GM18858 (cell line): ENCODE measurements at regions not wholly inside any gene's neighbourhood (a gene's known extent, or its start where the extent isn't known, plus 50 kb on each side); places are given as distances from the start of the nearest gene placed in this dataset.

ENCODE experiments used
- ATAC-seq: cut with Tn5 transposase; IDR thresholded peaks from one replicate; pipeline ENCODE4 v1.9.1; 2021; ENCODE audit not compliant: unreplicated experiment

GRCh38 chr18:78087338-78087737 is 837.7 kb downstream of the GALR1 start:
- ATAC-seq, result no peak

- ATAC-seq, result no peak
These were observed 840.9 kb downstream of the GALR1 start for GRCh38 chr18:78090584-78090983.

DNA sequence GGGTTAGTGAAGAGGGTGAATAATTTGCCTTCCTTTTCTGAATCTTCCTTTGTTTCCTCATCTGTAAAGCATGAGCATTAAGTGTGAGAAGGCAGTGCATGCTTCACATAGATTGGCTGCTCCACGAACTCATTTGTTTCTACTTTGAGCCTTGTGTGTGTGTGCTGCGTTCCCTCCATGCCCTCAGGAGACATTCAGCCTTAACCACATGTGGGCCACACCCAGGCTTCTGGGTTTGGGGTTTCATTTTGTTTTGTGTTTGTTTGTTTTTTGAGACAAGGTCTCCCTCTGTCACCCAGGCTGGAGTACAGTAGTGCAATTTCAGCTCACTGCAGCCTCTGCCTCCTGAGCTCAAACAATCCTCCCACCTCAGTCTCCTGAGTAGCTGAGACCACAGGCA is 843.3 kb downstream of the GALR1 start:
- ATAC-seq, result no peak

GRCh38 chr18:78099979-78100588 is 850.4 kb downstream of the GALR1 start:
- no peak for ATAC-seq

DNA sequence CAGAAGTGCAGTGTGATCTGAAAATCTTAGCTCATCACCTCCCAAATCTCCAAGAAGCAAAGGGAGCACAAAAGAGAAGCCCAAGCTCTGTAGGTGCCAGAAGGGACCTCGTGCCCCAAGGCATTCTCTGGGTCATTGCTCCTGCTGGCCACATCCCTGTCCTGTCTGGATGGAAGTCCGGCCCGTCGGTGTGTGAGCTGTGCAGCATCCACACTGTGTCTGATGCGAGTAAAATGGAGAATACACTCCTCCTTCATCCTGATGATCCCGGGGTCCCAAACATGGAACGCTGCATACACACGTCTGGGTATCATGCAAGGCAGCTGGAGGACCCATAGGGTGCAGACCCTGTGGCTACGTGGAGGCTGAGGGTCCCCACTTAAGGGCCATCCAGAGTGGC is 851.4 kb downstream of the GALR1 start:
- no peak for ATAC-seq

GRCh38 chr18:78102135-78102534 is 852.5 kb downstream of the GALR1 start:
- no peak for ATAC-seq

DNA sequence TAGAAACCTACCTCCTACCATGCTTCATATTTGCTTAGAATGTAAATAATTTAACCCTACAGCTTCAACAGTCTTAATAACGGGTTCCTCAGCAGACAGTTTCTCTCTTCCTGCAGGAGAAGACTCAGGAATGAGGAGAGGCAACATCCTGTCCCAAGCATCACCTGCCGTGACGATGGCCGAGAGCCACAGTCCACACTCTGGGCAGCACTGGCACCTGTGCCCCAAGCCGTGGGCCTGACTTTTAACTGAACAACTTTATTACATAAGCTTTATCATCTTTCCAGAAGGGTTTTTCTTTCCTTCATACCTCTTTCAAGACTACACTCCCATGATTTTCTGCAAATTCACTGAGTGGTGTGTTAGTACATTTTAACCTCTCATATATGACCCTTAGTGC is 856.0 kb downstream of the GALR1 start:
- no peak for ATAC-seq

- no peak for ATAC-seq
These were observed 857.3 kb downstream of the GALR1 start for GRCh38 chr18:78106946-78107345.

DNA sequence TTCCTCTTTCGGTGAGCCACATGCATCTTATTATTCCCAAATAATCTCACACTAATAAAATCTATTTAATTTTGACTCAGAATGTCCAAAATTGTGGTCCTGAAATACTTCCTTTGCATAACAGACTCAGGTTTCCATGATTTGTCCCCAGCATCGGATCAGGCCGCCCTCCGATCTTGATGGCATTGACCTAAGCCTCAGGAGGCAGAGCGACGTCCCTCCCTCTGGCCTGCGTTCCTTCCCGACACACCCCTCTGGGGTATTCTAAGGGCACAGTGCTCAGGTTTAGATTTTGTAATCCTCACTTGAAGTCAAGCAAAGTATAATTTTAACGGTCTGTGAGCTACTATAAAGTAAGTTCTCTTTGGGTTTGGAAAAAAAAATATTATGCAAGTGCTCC is 857.7 kb downstream of the GALR1 start:
- ATAC-seq, result no peak

DNA sequence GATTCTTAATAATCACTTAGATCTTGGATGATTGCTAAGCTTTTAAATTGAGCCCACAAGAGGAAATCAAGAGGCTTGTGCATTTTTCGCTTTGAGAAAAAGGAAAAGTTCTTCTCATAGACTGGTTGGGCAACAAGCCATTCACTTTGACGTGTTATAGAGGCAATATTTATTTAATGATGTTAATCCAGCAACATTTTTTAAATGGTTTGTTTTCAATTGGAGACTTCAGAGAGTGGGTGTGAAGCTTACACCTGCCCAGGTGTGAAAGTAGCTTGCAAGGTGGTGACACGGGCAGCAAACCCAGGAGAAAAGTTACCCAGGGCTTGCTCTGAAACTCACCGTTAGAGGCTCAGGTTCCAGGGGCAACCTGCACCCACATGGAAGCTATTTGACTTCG is 858.9 kb downstream of the GALR1 start:
- ATAC-seq, result no peak

GRCh38 chr18:78113136-78113939 is 863.7 kb downstream of the GALR1 start:
- no peak for ATAC-seq

- ATAC-seq, result no peak
These were observed 864.2 kb downstream of the GALR1 start for GRCh38 chr18:78113940-78114251.

DNA sequence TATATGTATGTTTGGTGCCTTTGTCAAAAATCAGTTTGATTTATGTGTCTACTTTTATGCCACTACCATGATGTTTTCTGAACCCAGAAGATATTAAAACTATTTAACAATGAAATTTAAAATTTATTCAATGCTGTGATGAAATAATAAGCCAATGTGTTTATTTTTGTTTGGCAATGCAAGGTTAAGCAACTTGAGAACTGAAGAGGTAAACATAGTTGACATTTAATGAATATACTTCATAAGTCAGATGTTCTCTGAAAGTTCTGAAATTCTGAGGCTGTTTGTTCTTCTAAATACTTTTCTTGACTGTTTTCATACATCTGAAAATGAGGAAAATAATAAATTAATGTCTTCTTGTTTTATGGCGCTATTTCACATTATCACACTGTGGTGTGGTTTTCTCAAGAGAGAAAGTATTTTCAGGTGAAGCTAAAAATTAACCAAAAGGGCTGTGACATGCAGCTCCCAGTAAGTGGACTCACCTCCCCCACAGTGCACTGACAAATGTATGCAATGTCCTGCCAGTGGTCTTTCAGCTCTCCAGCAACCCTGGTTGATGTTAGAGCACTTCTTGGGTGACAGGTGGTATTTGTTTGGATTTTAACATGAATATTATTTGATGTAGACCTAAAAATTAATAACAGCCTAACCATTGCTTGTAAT is 863.6 kb upstream of the SALL3 start:
- ATAC-seq, result no peak

- no peak for ATAC-seq
These were observed 856.3 kb upstream of the SALL3 start for GRCh38 chr18:78123144-78123909.

DNA sequence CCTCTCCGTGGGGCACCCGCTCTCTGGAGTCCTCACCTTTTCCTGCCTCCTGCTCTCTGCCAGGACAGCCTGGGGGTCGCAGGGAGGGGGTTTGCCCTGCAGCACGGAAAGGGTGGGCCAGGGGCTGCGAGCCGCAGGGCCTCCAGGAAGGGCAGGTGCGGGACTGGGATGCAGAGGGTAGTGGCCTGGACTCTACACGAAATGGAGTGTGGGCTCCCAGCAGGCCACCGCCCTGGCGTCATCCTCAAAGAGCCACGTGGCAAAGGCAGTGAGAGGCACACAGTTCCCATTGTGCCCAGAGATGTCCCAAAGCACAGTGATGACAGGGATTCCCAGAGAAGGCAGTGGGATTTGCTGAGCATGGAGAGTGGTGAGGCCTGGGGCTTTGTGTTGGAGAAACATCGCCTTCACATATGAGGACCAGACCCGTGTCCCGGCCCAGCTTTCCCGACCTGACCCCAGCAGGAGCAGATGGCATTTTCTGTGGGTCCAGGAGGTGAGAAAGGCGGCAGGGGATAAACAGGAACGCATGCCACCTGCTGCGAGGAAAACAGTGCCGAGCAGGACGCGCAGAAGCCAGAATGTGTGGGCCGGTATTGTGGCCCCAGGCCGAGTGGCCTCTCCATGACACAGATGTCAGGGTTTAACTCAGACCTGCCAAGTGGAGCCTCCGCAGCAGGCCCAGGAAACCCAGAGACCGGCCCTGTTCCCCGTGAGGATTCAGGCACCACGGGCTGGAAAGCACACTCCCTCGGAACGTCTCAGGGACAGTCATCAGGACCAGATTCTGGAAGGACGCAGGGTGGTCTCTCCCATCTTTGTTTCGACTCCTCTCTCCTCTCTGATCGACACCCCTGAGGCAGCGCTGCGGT is 855.5 kb upstream of the SALL3 start:
- ATAC-seq, result no peak

GRCh38 chr18:78125206-78125896 is 854.3 kb upstream of the SALL3 start:
- no peak for ATAC-seq

- ATAC-seq, result no peak
These were observed 853.5 kb upstream of the SALL3 start for GRCh38 chr18:78126106-78126505.

GRCh38 chr18:78126536-78126935 is 853.1 kb upstream of the SALL3 start:
- no peak for ATAC-seq

DNA sequence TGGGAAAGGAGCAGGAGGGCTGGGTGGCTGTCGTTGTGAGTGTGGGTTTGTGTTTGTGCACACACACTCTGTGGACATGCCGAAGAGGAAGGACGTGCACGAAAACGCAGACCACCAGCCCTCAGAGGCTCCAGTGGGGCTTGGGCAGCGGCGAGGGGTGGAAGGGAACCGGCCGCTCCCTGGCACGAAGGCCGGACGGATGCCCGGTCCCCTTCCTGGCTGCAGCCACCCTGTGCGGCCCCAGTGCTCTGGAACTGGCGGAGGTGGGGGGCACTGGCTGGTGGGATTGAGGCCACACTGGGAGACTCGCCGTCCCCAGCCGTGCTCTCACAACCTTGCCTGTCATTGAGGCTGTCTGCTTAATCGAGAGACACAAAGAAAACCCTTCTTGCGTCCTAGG is 852.6 kb upstream of the SALL3 start:
- no peak for ATAC-seq

- no peak for ATAC-seq
These were observed 851.6 kb upstream of the SALL3 start for GRCh38 chr18:78128004-78128403.
